HUDEP-2 (cell line): ENCODE measurements at regions not wholly inside any gene's neighbourhood (a gene's known extent, or its start where the extent isn't known, plus 50 kb on each side); places are given as distances from the start of the nearest gene placed in this dataset.
"Not testable (repeated sequence)": the region's sequence is repeated elsewhere in the genome, so short reads cannot be mapped to it uniquely, and the experiment has no call there.

Source experiments
- DNase-seq, 76 experiments: peaks; one replicate each; lab custom pipeline; 2025; ENCODE audit not compliant: unreplicated experiment in 76 of 76; lab: John Stamatoyannopoulos, UW

DNA sequence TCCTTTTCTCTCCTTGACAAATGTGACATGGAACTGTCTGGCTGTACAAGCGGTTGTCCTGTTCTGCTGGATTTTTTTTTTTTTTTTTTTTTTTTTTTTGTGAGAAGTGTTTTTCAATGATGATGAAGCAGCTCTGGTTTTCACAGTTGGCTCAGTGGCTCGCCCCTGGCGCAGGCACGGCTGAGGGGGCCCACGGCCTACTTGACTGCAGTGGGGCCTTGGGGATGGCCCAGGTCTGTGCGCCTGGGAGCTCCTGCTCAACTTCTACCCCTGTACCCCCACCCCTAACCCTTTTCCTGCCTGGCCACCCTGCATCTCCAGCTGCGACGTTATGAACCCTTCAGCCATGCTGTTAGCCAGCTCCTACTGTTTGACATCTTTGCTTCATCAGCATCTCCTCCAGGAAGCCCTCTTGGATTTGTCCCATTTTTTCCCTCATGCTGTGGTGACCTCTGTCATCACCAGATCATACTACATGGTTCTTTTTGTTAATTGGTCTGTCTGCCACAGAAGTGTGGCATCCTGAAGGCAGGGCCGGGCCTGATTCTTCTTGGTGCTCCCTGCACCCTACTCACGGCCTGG lies 167.9 kb downstream of the INHBB start:
- DNase-seq, result no peak

DNA sequence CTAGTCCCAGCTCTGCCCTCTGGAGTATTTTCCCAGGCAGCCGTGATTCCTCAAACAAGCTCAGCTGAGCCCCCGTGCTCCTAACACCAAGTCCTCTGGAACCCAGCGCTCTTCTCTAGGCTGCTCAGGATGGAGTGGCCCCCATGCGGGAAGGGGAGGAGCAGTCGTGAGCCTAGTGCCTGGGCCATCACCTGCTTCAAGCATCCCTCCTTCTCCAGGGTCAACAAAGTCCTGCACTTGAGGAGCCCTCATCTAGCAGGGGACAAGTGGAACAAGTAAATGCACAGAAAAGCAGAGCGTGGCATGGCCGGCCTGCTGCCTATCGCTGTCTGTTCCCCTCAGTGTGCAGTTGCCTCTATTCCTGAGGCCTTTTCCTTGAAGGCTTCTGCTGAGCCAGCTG lies 168.6 kb downstream of the INHBB start:
- DNase-seq, result no peak

DNA sequence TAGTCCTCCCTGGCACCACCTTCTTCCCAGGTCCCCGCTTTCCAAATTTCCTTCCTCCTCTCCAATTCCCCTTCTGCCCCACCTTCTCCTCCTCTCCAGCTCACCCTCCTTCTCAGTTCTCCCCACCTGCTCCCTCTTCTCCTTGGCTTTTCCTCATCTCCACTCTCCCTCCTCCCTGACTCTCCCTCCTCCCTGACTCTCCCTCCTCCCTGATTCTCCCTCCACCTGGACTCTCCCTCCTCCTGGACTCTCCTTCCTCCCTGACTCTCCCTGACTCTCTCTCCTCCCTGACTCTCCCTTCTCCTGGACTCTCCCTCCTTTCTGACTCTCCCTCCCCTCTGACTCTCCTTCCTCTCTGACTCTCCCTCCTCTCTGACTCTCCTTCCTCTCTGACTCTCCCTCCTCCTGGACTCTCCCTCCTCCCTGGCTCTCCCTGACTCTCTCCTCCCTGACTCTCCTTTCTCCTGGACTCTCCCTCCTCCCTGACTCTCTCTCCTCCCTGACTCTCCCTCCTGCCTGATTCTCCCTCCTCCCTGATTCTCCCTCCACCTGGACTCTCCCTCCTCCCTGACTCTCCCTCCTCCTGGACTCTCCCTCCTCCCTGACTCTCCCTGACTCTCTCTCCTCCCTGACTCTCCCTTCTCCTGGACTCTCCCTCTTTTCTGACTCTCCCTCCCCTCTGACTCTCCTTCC lies 169.3 kb downstream of the INHBB start:
- DNase-seq, result not testable (repeated sequence)

DNA sequence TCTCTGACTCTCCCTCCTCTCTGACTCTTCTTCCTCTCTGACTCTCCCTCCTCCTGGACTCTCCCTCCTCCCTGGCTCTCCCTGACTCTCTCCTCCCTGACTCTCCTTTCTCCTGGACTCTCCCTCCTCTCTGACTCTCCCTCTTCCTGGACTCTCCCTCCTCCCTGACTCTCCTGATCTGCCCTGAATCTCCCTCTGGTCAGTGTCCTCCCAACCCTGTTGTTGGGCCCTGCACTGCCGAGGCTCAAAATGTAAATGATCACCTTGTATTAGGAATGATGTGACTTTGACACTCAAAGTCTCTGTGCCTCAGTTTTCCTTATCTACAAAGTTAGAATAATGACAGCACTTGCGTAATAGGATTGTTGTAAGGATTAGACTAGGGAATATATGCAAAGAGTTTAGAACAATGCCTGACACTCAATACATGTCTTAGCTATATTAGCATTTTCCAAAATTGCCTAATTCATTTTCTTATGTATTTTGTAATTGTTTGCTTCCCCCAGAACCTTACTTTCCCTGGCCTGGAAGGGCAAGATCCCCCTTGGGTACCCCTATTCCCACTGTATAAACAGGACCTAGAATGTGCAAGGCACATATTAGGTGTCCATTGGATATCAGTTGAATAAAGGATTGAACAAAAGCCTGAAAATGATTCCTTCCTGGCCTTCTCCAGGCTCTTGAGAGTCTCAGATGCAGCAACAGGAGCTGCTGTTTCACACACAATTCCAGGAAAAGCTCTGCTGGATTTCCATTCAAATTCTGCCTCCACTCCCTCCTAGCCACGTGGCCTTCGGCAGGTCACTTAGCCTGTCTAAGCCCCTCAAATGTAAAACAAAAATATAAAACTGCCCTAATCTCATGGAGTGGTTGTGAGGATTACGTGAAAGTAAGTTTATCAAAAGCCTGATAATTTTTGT lies 170.1 kb downstream of the INHBB start:
- no peak for DNase-seq

DNA sequence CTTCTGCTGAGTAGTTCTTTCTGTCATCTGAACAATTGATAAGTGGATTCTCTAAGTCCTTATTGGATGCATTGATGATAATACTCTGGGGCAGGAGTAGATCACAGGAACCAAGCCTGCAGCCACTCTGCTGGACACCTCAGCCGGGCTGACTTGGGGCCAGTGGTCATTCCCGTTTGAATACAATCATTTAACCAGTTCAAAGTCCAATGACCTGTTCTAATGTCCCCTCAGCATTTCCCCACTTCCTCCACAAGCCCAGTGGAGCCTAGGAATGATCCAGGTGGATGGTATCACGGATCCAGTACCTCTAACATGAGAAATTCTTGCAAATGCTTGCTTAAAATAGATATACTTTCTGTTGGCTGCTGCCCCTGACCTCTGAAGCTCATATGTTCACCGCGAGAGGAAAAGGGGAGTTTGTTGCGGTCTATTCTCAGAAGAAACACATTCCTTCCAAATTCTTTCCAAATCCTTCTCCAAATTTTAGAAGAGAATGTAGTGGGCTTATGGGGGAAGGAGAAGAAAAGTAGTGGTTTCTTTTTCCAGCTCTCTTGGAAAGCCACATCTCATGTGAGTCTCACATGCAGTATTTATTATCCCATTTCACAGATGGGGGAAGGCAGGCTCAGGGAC lies 170.9 kb downstream of the INHBB start:
- DNase-seq, result no peak

DNA sequence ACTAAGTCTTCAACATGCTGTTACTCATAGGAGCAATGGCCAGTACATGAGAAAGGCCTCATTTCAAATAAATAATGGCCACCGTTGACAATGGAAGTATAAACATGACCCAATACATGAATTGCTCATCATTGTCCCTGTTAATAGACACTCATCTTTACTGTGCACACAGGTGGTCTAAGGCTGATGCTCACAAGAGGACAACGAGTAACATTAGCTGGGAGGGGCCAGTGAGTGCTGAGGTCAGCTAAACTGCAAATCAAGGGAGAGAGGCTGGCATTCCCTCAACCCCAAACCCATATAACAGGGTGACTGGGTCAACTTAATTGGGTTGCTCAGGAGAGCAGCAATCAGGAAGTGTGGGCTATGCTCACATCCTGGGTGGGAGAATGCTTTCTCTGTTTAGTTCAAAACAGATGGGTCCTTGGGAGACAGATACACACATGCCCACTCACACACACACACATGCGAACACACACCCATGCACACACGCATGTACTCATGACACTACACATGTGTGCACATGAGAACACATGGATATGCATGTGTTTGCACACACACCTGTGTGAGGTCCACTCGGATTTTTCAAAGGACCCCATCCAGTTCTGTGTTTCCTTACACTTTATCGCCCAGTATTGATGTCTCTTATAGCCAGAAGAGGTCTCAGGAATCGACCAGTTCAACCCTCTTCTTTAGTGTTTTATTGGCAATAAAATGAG lies 172.0 kb downstream of the INHBB start:
- DNase-seq, result no peak

DNA sequence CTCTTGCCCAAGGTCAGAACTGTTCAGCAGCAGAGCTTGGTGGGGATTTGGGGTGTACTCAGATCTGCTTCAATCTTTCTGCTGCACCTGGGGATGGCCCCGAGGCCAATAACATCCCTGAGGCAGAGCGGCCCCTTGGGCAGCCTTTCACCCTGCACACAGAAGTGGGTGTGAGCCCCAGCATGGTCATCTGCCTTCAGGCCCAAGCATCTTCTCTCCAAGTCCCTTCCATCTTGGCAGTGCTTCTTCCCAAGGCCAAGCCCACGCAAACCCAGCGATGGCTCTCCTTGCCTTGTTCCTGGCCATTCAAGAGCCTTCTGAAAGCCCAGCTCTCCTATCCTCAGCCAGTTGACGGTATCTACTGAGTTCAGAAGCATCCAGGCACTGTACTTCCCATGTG lies 172.9 kb downstream of the INHBB start:
- DNase-seq, result no peak

DNA sequence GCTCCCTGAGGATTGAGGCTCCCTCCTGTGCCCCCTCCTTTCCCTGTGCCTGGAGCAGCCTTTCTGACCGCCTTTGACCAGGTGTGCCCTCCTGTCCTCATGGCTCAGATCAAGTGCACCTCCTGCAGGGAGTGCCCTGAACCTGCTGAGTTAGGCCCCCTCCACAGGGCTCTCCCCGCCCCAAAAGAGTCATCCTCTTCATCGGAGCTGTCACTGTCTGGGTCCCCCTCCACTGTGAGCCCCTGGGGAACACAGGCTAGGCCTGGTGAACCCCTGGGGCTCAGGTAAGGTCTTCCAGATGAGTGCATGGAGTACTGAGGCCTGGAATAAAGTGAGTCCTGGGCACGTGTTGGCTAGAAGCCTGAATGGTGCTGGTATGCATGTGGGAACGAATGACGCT lies 173.5 kb downstream of the INHBB start:
- no peak for DNase-seq

DNA sequence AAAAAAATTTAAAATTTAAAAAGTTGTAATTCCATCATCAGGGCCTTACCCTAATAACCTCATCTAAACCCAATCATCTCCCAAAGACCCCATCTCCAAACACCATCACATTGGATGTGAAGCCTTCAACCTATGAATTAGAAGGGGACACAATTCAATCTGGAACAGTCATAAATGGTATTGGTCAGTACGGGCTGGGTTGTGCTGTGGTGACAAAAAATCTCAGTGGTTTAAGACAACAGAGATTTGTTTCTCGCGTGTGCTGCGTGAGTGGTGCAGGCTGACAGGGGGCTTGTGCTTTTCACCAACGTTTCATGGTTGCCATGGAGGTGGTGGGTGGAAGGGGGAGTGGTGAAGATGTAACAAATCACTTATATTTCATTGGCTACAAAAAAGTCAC lies 174.5 kb downstream of the INHBB start:
- DNase-seq, result no peak

DNA sequence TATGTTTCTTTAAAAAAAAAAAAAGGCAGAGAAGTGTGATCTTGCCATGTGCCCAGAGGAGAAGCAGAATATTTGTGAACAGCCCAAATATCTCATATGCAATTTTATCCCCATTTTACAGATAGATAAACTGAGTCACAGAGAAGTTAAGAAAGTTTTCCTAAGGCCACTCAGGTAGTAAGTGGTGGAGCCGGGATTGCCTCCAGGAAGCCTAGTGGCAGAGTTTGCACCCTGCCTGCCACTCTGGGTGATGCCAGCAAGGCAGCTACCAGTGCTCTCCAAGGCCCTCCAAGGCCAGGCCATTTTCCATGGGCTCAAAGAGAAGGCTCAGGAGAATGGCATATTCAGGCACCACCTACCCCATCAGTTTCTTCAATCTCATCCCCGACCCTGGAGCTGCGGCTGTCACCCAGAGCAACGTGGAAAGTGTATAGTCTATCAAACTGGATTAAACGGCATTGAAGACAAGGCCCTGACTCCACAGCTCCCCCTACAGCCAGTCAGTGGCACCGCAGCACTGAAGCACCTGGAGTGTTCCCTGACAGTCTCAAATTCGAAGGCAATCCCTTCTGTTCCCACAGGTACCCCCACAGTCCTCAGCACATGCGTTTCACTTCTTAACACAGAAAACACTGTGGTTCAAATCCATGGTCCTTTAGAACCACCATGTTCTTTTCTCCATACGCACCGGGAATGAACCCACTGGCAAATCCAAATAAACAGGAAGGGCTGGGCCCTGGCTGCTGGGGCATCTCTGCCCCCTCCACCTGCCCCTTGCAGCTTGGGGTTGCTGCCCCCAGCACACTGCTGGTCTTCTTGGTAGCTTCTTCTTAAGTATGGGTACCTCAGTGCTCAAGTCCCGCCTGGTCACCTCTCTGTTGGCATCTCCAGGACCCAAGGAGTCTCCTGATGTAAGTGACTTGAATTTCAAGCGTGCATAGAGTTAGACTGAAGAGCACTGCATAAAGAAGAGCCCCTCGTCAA lies 175.3 kb downstream of the INHBB start:
- peak in 35 of 76 experiments; percentile 2 to 55 (median 15) for DNase-seq

DNA sequence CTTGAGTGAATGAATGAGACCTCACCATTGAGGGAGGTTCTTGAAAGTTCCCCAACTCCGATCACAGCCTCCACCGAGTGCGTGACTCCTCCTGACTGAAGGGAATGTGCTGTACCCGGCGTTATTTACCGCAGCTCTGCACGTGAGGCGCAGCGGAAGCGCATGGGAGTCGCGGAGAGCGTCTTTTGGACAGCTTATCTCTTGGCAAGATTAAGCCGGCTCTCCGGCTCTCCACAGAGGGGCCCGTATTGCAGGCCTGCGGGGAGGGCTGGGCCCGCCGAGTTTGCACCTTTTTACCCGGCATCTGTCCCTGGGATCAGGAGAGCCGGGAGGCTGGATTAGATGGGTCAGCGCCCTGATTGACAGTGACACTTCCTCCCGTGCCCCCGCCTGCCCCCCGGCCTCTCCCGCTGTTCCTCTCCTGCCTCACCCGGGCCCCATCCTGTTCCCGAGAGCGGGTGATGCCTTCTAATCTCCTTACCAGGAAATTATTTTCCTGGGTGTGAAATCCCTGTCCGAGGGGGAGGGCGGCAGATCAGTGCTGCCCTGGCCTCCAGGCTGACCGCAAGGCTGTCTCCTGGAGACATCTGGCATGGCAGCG lies 176.3 kb downstream of the INHBB start:
- no peak for DNase-seq

DNA sequence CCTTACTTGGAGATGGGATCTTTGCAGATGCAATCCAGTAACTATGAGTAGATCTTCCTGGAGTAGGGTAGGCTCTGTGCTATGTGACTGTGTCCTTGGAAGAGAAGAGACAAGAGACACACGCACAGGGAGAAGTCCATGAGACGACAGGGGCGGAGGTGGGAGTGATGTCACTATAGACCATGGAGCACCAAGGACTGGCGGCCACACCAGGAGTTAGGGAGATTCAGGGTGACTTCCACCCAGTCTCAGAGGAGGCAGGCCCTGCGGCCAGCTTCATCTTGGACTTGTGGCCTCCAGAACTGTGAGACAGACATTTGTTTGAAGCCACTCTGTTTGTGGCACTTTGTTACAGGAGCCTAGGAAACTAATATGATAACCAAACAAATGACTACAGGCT lies 177.8 kb downstream of the INHBB start:
- no peak for DNase-seq

DNA sequence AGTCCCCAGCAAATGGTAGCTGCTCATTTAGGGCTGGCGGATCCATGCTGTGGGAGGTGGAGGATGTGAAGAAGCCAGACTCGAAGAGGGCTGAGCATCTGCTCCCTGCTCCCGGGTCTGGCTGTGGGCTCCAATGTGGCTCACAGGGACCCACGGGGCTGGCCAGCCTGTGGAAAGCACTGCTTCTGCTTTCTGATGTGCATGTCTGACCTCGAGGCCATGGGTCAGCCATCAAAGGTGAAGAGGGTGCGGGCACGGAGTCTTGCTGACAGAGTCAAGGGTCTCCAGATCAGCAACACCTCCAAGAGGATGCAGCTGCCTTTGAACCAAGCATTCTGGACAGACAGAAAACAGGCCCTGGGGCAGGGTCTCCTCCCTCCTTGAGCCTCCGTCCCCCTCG lies 178.2 kb downstream of the INHBB start:
- DNase-seq, result no peak

DNA sequence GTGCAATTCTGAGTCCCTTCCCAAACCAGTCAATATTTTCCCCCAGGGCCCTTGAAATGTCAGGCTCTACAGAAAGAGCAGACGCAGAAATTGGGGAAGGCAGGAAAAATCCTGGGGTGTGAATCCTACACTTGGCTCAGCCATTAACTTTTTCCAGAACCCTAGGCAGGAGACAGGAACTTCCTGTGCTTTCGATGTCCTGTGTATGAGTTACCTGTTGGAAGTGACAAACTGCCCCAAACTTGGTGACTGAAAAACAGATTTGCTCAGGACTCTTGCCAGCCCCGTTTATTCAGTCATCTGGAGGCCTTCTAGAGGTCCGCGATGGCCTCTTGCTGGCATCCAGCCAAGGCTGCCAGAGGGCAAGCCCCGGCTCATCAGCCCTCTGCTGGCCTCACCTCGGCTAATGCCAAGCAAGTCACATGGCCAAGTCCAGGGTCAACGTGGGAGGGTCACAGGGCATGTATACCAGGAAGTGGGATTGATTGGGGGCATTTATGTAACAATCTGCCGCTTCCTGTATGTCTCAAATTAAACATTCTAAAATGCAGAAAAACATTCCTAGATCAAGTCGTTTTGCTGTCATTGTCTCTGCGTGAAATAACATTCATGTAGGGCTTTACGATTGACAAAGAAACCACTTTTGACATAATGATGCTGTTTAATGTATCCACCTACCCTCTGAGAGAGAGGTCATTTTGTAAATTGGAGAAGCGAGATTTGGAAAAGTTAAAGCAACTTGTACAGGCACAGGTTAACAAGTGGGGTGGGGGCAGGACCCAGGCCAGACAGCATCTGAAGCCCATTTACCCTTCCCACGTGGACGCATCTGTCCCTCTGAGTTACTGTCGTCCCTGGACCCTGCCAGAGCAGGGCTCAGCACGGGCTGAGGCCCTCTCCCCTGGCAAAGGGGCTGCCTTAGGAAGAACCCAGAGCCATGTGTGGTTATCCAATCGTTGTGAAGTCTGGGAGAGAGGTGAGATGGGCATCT lies 179.4 kb downstream of the INHBB start:
- peak in 4 of 76 experiments; percentile 4 to 16 (median 14) for DNase-seq

DNA sequence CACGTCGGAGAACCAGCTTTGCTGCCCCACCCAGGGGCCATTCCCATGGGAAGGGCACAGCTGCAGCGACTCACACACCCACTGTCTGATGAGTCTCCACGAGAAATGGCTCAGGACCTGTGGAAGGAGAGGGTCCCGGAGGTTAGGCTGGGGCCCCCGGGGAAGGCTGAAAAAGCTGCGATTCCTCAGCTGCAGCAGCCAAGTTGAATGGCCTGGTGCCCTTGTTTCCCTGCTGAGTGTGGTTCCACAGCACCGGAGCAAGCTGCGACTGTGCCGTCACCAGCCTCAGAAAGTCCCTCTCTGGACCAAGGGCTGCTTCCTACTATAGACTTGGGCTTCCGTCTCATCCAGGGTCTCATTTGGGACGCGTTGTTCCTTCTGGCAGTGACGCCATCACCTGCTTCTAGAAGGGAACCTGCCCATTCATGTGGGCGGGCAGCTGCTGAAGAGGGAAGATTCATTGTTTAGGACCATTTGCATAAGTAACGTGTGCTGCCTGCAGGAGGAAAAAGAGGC lies 180.2 kb downstream of the INHBB start:
- DNase-seq, result no peak

DNA sequence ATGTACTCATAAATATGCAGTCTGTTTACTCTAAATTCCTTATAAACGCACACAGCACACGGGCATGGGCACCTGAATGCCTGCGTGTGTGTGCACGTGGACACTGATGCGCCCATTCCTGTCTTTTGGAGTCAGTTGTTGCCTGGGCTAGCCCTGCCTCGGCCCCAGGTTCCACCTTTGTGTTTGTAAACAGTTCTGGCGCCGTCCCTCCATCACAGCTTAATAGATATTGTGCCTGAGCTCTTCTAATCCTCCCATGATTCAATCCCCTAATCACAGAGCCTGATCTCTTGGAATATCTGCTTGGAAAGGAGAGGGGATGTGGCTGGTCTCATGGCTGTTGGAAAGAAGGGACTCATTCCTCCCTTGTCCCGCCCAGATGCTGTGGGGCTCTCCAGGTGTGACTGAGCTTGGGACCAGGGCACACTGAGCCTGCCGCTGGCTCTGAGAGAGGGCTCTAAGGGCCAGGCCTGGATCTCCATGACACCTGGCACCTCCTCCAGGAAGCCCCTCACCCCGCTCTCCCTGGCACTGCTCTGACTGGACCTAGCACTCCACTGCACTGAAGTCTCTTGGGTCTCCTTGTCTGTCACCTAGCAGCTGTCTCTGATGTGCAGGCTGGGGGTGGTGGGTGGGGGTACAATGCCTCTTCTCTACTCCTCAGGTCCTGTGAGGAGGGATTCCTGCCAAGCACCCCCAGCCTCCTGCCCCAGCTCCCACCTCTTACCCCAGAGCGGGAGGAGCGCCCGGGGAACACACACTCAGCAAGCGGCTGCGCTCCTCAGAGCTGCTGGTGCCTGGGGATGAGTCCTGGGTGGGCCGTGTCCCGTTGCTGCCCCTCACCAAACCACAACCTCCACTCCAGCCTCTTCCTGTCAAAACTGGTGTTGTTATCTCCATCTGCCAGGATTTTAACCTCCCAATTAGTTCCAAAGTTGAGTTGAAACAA lies 181.3 kb downstream of the INHBB start:
- no peak for DNase-seq
